Panc1 (cell line): ENCODE measurements at regions not wholly inside any gene's neighbourhood (a gene's known extent, or its start where the extent isn't known, plus 50 kb on each side); places are given as distances from the start of the nearest gene placed in this dataset.

Source experiments
- ATAC-seq: fragments of 200-7000 bp; cut with Tn5 transposase; 2 replicates; pipeline ENCODE4 v1.9.1; 2020; ENCODE audit warnings: mild to moderate bottlenecking, moderate library complexity
- BruUV-seq: library from RNA; stranded (reverse); fragments of 400-500 nt; replicated peaks from 2 replicates; lab custom pipeline; 2021; lab: Mats Ljungman, UMichigan
- CTCF ChIA-PET: fragments of 300-600 bp; sonication (Branson Sonifier 250); formaldehyde crosslinking; loops from one replicate; lab custom pipeline; 2022; ENCODE audit warnings: antibody characterized with exemption; lab: Charles Lee
- POLR2A ChIA-PET: fragments of 300-600 bp; sonication (Branson Sonifier 250); formaldehyde crosslinking; loops from one replicate; lab custom pipeline; 2022; ENCODE audit warnings: antibody characterized with exemption; lab: Charles Lee
- DNase-seq: peaks from one replicate; pipeline ENCODE4 v3.0.0-alpha.2; 2010; ENCODE audit warnings: low read depth, low spot score
- H3K27ac ChIP-seq: 2 replicates; pipeline ENCODE4 v1.5.1; 2011; ENCODE audit warnings: mild to moderate bottlenecking, low read length, inconsistent platforms
- H3K27me3 ChIP-seq: fragments of 200-500 bp; sonication (Bioruptor generic); 2 replicates; pipeline ENCODE4 v1.6.0; 2014; ENCODE audit warnings: low read length, inconsistent platforms; ENCODE audit not compliant: control insufficient read depth, insufficient read depth
- H3K36me3 ChIP-seq: fragments of 200-500 bp; sonication (Bioruptor generic); 2 replicates; pipeline ENCODE4 v1.5.1; 2014; ENCODE audit warnings: inconsistent platforms, mild to moderate bottlenecking, low read length, moderate library complexity; ENCODE audit not compliant: control insufficient read depth, insufficient read depth
- H3K4me1 ChIP-seq: 2 replicates; pipeline ENCODE4 v1.5.1; 2011; ENCODE audit warnings: inconsistent platforms, mild to moderate bottlenecking, low read length, moderate library complexity; ENCODE audit not compliant: control insufficient read depth, insufficient read depth
- H3K4me3 ChIP-seq, 2 experiments: 2 replicates each; pipeline ENCODE4 v1.5.1; 2011 to 2012; ENCODE audit warnings: low read depth in 2 of 2, low read length in 2 of 2, mild to moderate bottlenecking in 2 of 2, inconsistent platforms in 1 of 2, moderate library complexity in 1 of 2
- H3K9me3 ChIP-seq: fragments of 200-500 bp; sonication (Bioruptor generic); 2 replicates; pipeline ENCODE4 v1.5.1; 2014; ENCODE audit warnings: low read depth, mild to moderate bottlenecking, inconsistent platforms, low read length, moderate library complexity; ENCODE audit not compliant: control insufficient read depth, insufficient read depth
- POLR2AphosphoS5 ChIP-seq: IDR thresholded peaks from 2 replicates; pipeline ENCODE4 v1.6.1; 2012; ENCODE audit warnings: mild to moderate bottlenecking, low read depth, low read length, moderate library complexity
- SIN3A ChIP-seq: IDR thresholded peaks from 2 replicates; pipeline ENCODE4 v1.6.1; 2012; ENCODE audit warnings: low read depth, mild to moderate bottlenecking, low read length, moderate library complexity, borderline replicate concordance; ENCODE audit not compliant: insufficient read depth
- TCF7L2 ChIP-seq: IDR thresholded peaks from 2 replicates; pipeline ENCODE4 v1.6.1; 2011; ENCODE audit warnings: mild to moderate bottlenecking, low read depth, low read length, inconsistent platforms
- in situ Hi-C: cut with HindIII; loops from 2 replicates; pipeline ENCODE4 v1.10.0; 2016; ENCODE audit warnings: low sequenced_read_pairs, low pct_unique_long_range_greater_than_20kb
- intact Hi-C: fragments of 100-400 bp; cut with micrococcal nuclease; formaldehyde crosslinking; loops from one replicate; pipeline ENCODE4 v1.10.0; 2022; ENCODE audit not compliant: unreplicated experiment
- TF ChIP-seq, protein P1 (sequence below), 2 experiments: IDR thresholded peaks; 2 replicates each; pipeline ENCODE4 v1.6.1; 2011 to 2012; ENCODE audit warnings: low read depth in 2 of 2, control low read depth in 1 of 2, low read length in 1 of 2, mild to moderate bottlenecking in 1 of 2, moderate library complexity in 1 of 2; ENCODE audit not compliant: insufficient read depth in 1 of 2
- TF ChIP-seq, protein P2 (sequence below): fragments of 450-650 bp; IDR thresholded peaks from 2 replicates; pipeline ENCODE4 v1.5.1; 2017; ENCODE audit warnings: mild to moderate bottlenecking

DNA sequence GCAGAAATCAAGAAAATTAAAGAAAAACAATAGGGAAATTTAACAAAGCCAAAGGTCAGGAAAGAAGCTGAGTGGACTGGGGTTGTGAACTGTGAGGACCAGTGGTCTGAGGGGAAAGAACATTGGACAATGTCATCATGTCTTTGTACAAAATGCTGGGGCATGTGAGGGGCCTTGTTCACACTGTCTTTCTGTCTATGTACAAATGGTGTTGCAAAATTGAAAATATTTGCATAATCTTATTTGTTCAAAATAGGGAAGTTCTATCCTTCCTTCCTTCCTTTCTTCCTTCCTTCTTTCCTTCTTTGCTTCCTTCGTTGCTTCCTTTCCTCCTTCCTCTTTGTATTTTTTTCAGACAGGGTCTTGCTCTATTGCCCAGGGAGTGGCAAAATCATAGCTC lies 79.2 kb upstream of the SCEL start:
- intact Hi-C loops: no loop called here
- no TSS peak for BruUV-seq

DNA sequence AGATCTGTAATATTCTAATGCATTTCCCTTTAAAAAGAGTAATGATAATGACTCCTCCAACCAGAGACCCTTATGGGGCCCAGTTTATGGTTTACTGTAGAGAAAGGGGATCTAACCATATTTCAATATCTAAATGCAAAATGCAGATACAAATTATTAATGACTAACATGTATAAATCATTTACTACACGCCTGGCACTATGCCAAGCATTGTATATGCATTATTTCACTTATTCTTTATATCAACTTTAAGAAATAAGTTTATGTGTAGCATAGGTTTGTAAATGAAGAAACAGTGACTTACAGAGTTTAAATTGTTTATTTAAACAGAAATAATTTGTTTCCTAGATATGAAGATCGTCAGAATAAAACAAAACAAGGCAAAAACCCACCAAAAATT lies 86.2 kb upstream of the SCEL start:
- no peaks in the 10 kb centered on the region for H3K36me3 ChIP-seq
- no peaks in the 10 kb centered on the region for H3K9me3 ChIP-seq
- no peak for DNase-seq
- no TSS peak for BruUV-seq
- CTCF ChIA-PET: no interaction called here
- ATAC-seq: no peak
- TF ChIP-seq TCF7L2 (no peak), POLR2AphosphoS5 (no peak), SIN3A (no peak)
- TF ChIP-seq, protein P1, sequence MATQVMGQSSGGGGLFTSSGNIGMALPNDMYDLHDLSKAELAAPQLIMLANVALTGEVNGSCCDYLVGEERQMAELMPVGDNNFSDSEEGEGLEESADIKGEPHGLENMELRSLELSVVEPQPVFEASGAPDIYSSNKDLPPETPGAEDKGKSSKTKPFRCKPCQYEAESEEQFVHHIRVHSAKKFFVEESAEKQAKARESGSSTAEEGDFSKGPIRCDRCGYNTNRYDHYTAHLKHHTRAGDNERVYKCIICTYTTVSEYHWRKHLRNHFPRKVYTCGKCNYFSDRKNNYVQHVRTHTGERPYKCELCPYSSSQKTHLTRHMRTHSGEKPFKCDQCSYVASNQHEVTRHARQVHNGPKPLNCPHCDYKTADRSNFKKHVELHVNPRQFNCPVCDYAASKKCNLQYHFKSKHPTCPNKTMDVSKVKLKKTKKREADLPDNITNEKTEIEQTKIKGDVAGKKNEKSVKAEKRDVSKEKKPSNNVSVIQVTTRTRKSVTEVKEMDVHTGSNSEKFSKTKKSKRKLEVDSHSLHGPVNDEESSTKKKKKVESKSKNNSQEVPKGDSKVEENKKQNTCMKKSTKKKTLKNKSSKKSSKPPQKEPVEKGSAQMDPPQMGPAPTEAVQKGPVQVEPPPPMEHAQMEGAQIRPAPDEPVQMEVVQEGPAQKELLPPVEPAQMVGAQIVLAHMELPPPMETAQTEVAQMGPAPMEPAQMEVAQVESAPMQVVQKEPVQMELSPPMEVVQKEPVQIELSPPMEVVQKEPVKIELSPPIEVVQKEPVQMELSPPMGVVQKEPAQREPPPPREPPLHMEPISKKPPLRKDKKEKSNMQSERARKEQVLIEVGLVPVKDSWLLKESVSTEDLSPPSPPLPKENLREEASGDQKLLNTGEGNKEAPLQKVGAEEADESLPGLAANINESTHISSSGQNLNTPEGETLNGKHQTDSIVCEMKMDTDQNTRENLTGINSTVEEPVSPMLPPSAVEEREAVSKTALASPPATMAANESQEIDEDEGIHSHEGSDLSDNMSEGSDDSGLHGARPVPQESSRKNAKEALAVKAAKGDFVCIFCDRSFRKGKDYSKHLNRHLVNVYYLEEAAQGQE (IDR thresholded peaks at IDR 0.05; ENCODE audit: insufficient read depth in 1 of 2, low read depth in 2 of 2, low read length in 1 of 2): no peak
- TF ChIP-seq, protein P2, sequence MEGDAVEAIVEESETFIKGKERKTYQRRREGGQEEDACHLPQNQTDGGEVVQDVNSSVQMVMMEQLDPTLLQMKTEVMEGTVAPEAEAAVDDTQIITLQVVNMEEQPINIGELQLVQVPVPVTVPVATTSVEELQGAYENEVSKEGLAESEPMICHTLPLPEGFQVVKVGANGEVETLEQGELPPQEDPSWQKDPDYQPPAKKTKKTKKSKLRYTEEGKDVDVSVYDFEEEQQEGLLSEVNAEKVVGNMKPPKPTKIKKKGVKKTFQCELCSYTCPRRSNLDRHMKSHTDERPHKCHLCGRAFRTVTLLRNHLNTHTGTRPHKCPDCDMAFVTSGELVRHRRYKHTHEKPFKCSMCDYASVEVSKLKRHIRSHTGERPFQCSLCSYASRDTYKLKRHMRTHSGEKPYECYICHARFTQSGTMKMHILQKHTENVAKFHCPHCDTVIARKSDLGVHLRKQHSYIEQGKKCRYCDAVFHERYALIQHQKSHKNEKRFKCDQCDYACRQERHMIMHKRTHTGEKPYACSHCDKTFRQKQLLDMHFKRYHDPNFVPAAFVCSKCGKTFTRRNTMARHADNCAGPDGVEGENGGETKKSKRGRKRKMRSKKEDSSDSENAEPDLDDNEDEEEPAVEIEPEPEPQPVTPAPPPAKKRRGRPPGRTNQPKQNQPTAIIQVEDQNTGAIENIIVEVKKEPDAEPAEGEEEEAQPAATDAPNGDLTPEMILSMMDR: no peak
- in situ Hi-C loops (no loop called here), intact Hi-C loops (no loop called here)
- no peak overlapping the region for H3K4me3 ChIP-seq
- no peaks in the 10 kb centered on the region for H3K27me3 ChIP-seq
- H3K4me1 ChIP-seq: no peaks in the 10 kb centered on the region
- POLR2A ChIA-PET: no interaction called here
- no peak overlapping the region for H3K27ac ChIP-seq

More for the DNA sequence above, 79.2 kb upstream of the SCEL start:
- no peak overlapping the region for H3K27ac ChIP-seq
- H3K9me3 ChIP-seq: no peaks in the 10 kb centered on the region
- H3K27me3 ChIP-seq: peaks cover 6% of the 10 kb centered on the region
- ChIA-PET CTCF (no interaction called here), POLR2A (interaction anchor here (0.6 kb wide), 1 partner anchor 1125 kb away, joined by 4 read pairs; no protein-coding TSS in a partner anchor)
- no peaks in the 10 kb centered on the region for H3K4me1 ChIP-seq
- ATAC-seq: no peak
- TF ChIP-seq POLR2AphosphoS5 (no peak), TCF7L2 (no peak), SIN3A (no peak)
- TF ChIP-seq, protein P2: no peak
- TF ChIP-seq, protein P1 (IDR thresholded peaks at IDR 0.05; ENCODE audit: insufficient read depth in 1 of 2, low read depth in 2 of 2, low read length in 1 of 2): no peak
- DNase-seq: no peak
- H3K36me3 ChIP-seq: no peaks in the 10 kb centered on the region
- in situ Hi-C loops: no loop called here
- H3K4me3 ChIP-seq: no peak overlapping the region
